H1 (cell line): ENCODE measurements at regions not wholly inside any gene's neighbourhood (a gene's known extent, or its start where the extent isn't known, plus 50 kb on each side); places are given as distances from the start of the nearest gene placed in this dataset.

Experiments
- BRCA1 ChIP-seq: IDR thresholded peaks from 2 replicates; pipeline ENCODE4 v1.6.1; 2012; ENCODE audit warnings: low read depth, low read length, improper control_type of control experiment
- CEBPB ChIP-seq: IDR thresholded peaks from 2 replicates; pipeline ENCODE4 v1.6.1; 2012; ENCODE audit warnings: low read depth, low read length
- FOSL1 ChIP-seq: IDR thresholded peaks from 2 replicates; pipeline ENCODE4 v1.6.1; 2011; ENCODE audit warnings: mild to moderate bottlenecking, low read depth, low read length, moderate library complexity; ENCODE audit not compliant: insufficient read depth
- KDM1A ChIP-seq: fragments of 200-600, 300-600 bp; sonication (generic); IDR thresholded peaks from 2 replicates; pipeline ENCODE4 v1.7.1; 2016; ENCODE audit warnings: mild to moderate bottlenecking, low read length, borderline replicate concordance
- POLR2AphosphoS5 ChIP-seq: IDR thresholded peaks from 2 replicates; pipeline ENCODE4 v1.6.1; 2011; ENCODE audit warnings: low read depth, low read length
- RFX5 ChIP-seq: IDR thresholded peaks from 2 replicates; pipeline ENCODE4 v1.6.1; 2011; ENCODE audit warnings: low read depth, low read length, improper control_type of control experiment, borderline replicate concordance
- RXRA ChIP-seq: IDR thresholded peaks from 2 replicates; pipeline ENCODE4 v1.6.1; 2011; ENCODE audit warnings: low read depth, mild to moderate bottlenecking, low read length, moderate library complexity; ENCODE audit not compliant: insufficient read depth
- SIN3A ChIP-seq, 2 experiments: IDR thresholded peaks in 1 of 2; conservative IDR thresholded peaks in 1 of 2; 2 replicates each; pipeline ENCODE4 v1.6.1; 2011 to 2012; ENCODE audit warnings: low read length in 2 of 2, improper control_type of control experiment in 1 of 2, low read depth in 1 of 2, mild to moderate bottlenecking in 1 of 2
- TBP ChIP-seq: IDR thresholded peaks from 2 replicates; pipeline ENCODE4 v1.6.1; 2011; ENCODE audit warnings: low read depth, low read length, improper control_type of control experiment
- TCF12 ChIP-seq: IDR thresholded peaks from 2 replicates; pipeline ENCODE4 v1.6.1; 2011; ENCODE audit warnings: low read depth, mild to moderate bottlenecking, low read length
- YY1 ChIP-seq: IDR thresholded peaks from 2 replicates; pipeline ENCODE4 v1.6.1; 2011; ENCODE audit warnings: low read depth, mild to moderate bottlenecking, low read length
- TF ChIP-seq, protein P1 (sequence below), 3 experiments: IDR thresholded peaks; 1 replicate in 2 of 3; 2 replicates in 1 of 3; pipeline versions ENCODE4 v1.5.1 to v1.6.1; 2011; ENCODE audit warnings: low read length in 3 of 3, mild to moderate bottlenecking in 3 of 3, inconsistent platforms in 2 of 3, low read depth in 1 of 3, moderate library complexity in 1 of 3; ENCODE audit not compliant: insufficient read depth in 1 of 3; ENCODE audit errors: control extremely low read depth in 1 of 3
- TF ChIP-seq, protein P2 (sequence below): IDR thresholded peaks from 2 replicates; pipeline ENCODE4 v1.6.1; 2012; ENCODE audit warnings: inconsistent platforms
- TF ChIP-seq, protein P3 (sequence below): IDR thresholded peaks from 2 replicates; pipeline ENCODE4 v1.6.1; 2012; ENCODE audit warnings: low read length, inconsistent platforms

DNA sequence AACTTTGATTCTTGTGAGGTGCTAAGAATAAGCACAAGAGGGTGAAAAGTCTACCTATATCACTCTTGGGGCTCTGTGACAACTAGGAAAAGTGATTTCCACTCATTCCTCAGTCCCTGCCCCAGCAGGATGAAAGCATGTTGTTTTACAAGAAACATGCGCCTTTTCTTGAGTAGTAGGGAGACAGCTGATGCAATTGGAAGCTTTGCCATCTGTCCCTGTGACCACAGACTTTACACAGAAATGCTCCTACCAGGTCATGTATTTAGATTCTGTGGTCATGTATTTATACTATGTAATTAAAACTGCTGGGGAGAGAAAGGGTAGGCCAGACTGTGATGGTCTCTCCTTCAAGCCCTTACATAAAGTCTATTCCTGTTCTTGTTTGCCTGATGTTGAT, 445.5 kb downstream of the PTPRC start:
- no peak for TF ChIP-seq POLR2AphosphoS5
- TF ChIP-seq, protein P1, sequence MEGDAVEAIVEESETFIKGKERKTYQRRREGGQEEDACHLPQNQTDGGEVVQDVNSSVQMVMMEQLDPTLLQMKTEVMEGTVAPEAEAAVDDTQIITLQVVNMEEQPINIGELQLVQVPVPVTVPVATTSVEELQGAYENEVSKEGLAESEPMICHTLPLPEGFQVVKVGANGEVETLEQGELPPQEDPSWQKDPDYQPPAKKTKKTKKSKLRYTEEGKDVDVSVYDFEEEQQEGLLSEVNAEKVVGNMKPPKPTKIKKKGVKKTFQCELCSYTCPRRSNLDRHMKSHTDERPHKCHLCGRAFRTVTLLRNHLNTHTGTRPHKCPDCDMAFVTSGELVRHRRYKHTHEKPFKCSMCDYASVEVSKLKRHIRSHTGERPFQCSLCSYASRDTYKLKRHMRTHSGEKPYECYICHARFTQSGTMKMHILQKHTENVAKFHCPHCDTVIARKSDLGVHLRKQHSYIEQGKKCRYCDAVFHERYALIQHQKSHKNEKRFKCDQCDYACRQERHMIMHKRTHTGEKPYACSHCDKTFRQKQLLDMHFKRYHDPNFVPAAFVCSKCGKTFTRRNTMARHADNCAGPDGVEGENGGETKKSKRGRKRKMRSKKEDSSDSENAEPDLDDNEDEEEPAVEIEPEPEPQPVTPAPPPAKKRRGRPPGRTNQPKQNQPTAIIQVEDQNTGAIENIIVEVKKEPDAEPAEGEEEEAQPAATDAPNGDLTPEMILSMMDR (IDR thresholded peaks at IDR 0.05; ENCODE audit: control extremely low read depth in 1 of 3, insufficient read depth in 1 of 3, low read depth in 1 of 3, low read length in 3 of 3) = no peak
- TF ChIP-seq, protein P2, sequence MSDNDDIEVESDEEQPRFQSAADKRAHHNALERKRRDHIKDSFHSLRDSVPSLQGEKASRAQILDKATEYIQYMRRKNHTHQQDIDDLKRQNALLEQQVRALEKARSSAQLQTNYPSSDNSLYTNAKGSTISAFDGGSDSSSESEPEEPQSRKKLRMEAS = 0 out of 2 replicates have a peak, but pooled peaks have one; percentile 33
- no peak for TF ChIP-seq TCF12
- TF ChIP-seq KDM1A = no peak
- TF ChIP-seq, protein P3, sequence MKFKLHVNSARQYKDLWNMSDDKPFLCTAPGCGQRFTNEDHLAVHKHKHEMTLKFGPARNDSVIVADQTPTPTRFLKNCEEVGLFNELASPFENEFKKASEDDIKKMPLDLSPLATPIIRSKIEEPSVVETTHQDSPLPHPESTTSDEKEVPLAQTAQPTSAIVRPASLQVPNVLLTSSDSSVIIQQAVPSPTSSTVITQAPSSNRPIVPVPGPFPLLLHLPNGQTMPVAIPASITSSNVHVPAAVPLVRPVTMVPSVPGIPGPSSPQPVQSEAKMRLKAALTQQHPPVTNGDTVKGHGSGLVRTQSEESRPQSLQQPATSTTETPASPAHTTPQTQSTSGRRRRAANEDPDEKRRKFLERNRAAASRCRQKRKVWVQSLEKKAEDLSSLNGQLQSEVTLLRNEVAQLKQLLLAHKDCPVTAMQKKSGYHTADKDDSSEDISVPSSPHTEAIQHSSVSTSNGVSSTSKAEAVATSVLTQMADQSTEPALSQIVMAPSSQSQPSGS = no peak
- TF ChIP-seq RXRA = no peak
- no peak for TF ChIP-seq YY1
- no peak for TF ChIP-seq BRCA1
- no peak for TF ChIP-seq SIN3A (conservative IDR thresholded peaks at IDR 0.05 in 1 of 2, IDR thresholded peaks at IDR 0.05 in 1 of 2; ENCODE audit: low read depth in 1 of 2, low read length in 2 of 2)
- no peak for TF ChIP-seq TBP
- no peak for TF ChIP-seq CEBPB
- TF ChIP-seq FOSL1 = no peak
- TF ChIP-seq RFX5 = no peak
